ENCODE measurements at regions not wholly inside any gene's neighbourhood (a gene's known extent, or its start where the extent isn't known, plus 50 kb on each side); places are given as distances from the start of the nearest gene placed in this dataset.
A peak's percentile ranks its signal among the peaks of the same experiment; 100 is the strongest.

GRCh38 chr4:12050357-12050756, 621.7 kb upstream of the HS3ST1 start:
- H3K36me3 ChIP-seq = no peaks in the 10 kb centered on the region
- no peak overlapping the region for H3K4me3 ChIP-seq
- DNase-seq (ENCODE audit: low spot score) = no peak
- no peaks in the 10 kb centered on the region for H3K27me3 ChIP-seq (replicated peaks; ENCODE audit: insufficient read depth)
- no peak for TF ChIP-seq CTCF (IDR thresholded peaks at IDR 0.05)
- H3K9me3 ChIP-seq = no peaks in the 10 kb centered on the region
- no peak overlapping the region for H3K27ac ChIP-seq
- no peaks in the 10 kb centered on the region for H3K4me1 ChIP-seq (replicated peaks)
- intact Hi-C loops (cut with DNase I) = no loop called here

GRCh38 chr4:12042818-12043217, 614.1 kb upstream of the HS3ST1 start:
- intact Hi-C loops (cut with DNase I) = no loop called here
- Histone ChIP-seq H3K4me1 (replicated peaks) (no peaks in the 10 kb centered on the region), H3K4me3 (no peak overlapping the region), H3K27me3 (replicated peaks; ENCODE audit: insufficient read depth) (no peaks in the 10 kb centered on the region), H3K36me3 (no peaks in the 10 kb centered on the region), H3K9me3 (no peaks in the 10 kb centered on the region), H3K27ac (no peak overlapping the region)
- TF ChIP-seq POLR2A (IDR thresholded peaks at IDR 0.05) (no peak), POLR2AphosphoS5 (IDR thresholded peaks at IDR 0.05) (no peak), CTCF (IDR thresholded peaks at IDR 0.05) (no peak)
- DNase-seq (ENCODE audit: low spot score) = no peak
- WGBS = 88% methylated on average over 4 of the region's 4 CpGs

- Histone ChIP-seq H3K27me3 (replicated peaks; ENCODE audit: insufficient read depth) (no peaks in the 10 kb centered on the region), H3K4me1 (replicated peaks) (no peaks in the 10 kb centered on the region), H3K27ac (no peak overlapping the region), H3K36me3 (no peaks in the 10 kb centered on the region), H3K4me3 (no peak overlapping the region), H3K9me3 (no peaks in the 10 kb centered on the region)
- DNase-seq (ENCODE audit: low spot score) = no peak
- 71% methylated on average over 2 of the region's 2 CpGs for WGBS
- intact Hi-C loops (cut with DNase I) = no loop called here
- TF ChIP-seq CTCF (IDR thresholded peaks at IDR 0.05) = peak in 1 of 4 experiments; percentile 17
- TF ChIP-seq POLR2AphosphoS5 (IDR thresholded peaks at IDR 0.05) = no peak
- no peak for TF ChIP-seq POLR2A (IDR thresholded peaks at IDR 0.05)
Observed at GRCh38 chr4:12041828-12042227, 613.1 kb upstream of the HS3ST1 start.

- DNase-seq (ENCODE audit: low spot score) = no peak
- H3K27me3 ChIP-seq (replicated peaks; ENCODE audit: insufficient read depth) = no peaks in the 10 kb centered on the region
- H3K9me3 ChIP-seq = no peaks in the 10 kb centered on the region
- 75% methylated on average over 3 of the region's 3 CpGs for WGBS
- H3K4me1 ChIP-seq (replicated peaks) = no peaks in the 10 kb centered on the region
- TF ChIP-seq POLR2AphosphoS5 (IDR thresholded peaks at IDR 0.05) (no peak), POLR2A (IDR thresholded peaks at IDR 0.05) (no peak), CTCF (IDR thresholded peaks at IDR 0.05) (no peak)
- no peaks in the 10 kb centered on the region for H3K36me3 ChIP-seq
- H3K4me3 ChIP-seq = no peak overlapping the region
- no peak overlapping the region for H3K27ac ChIP-seq
- intact Hi-C loops (cut with DNase I) = no loop called here
Observed at GRCh38 chr4:12036450-12036849, 607.8 kb upstream of the HS3ST1 start.

GRCh38 chr4:12028258-12028657, 599.6 kb upstream of the HS3ST1 start:
- no peaks in the 10 kb centered on the region for H3K4me1 ChIP-seq (replicated peaks)
- no peak overlapping the region for H3K4me3 ChIP-seq
- H3K27ac ChIP-seq = no peak overlapping the region
- no peaks in the 10 kb centered on the region for H3K27me3 ChIP-seq (replicated peaks; ENCODE audit: insufficient read depth)
- H3K9me3 ChIP-seq = no peaks in the 10 kb centered on the region
- TF ChIP-seq POLR2AphosphoS5 (IDR thresholded peaks at IDR 0.05) (no peak), CTCF (IDR thresholded peaks at IDR 0.05) (no peak), POLR2A (IDR thresholded peaks at IDR 0.05) (no peak)
- intact Hi-C loops (cut with DNase I) = no loop called here
- WGBS = 84% methylated on average over 5 of the region's 5 CpGs
- no peak for DNase-seq (ENCODE audit: low spot score)
- no peaks in the 10 kb centered on the region for H3K36me3 ChIP-seq
